ENCODE measurements at regions not wholly inside any gene's neighbourhood (a gene's known extent, or its start where the extent isn't known, plus 50 kb on each side); places are given as distances from the start of the nearest gene placed in this dataset.
"Not testable (repeated sequence)": the region's sequence is repeated elsewhere in the genome, so short reads cannot be mapped to it uniquely, and the experiment has no call there.

DNA sequence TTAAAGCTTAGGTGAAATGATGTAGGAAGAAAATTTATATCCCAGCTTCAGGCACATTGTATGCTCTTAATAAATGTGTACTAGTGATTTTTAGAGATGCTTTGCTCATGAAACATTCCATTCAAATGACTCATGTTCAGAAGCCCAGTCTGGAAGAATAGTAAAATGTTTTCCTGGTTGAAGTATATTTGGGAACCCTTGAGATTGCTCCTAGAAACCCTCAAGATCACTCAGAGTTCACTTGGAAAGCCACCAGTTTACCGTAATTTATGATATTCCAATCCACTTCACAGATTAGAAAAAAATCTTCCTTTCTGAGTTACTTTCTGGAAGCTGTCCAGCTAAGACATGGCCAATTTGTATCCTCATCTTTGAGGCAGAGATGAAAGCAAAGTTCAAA, 186.4 kb downstream of the SYT10 start:
- H3K27ac Mint-ChIP-seq = no peak overlapping the region
- DNase-seq (no peak), ATAC-seq (no peak)
- H3K36me3 Mint-ChIP-seq = no peaks in the 10 kb centered on the region
- no peaks in the 10 kb centered on the region for H3K4me1 Mint-ChIP-seq
- POLR2A ChIA-PET = no interaction called here
- H3K27me3 Mint-ChIP-seq = no peaks in the 10 kb centered on the region
- H3K9me3 Mint-ChIP-seq = peaks cover 0 to 6% (median 0%) of the 10 kb centered on the region in 9 donors
- H3K4me3 Mint-ChIP-seq = no peak overlapping the region

GRCh38 chr12:33251548-33251947, 188.1 kb downstream of the SYT10 start:
- Mint-ChIP-seq H3K9me3 (peaks cover 0 to 6% (median 0%) of the 10 kb centered on the region in 9 donors), H3K27ac (no peak overlapping the region), H3K36me3 (no peaks in the 10 kb centered on the region), H3K27me3 (no peaks in the 10 kb centered on the region), H3K4me3 (no peak overlapping the region), H3K4me1 (no peaks in the 10 kb centered on the region)
- ATAC-seq (no peak), DNase-seq (no peak)
- POLR2A ChIA-PET = no interaction called here

DNA sequence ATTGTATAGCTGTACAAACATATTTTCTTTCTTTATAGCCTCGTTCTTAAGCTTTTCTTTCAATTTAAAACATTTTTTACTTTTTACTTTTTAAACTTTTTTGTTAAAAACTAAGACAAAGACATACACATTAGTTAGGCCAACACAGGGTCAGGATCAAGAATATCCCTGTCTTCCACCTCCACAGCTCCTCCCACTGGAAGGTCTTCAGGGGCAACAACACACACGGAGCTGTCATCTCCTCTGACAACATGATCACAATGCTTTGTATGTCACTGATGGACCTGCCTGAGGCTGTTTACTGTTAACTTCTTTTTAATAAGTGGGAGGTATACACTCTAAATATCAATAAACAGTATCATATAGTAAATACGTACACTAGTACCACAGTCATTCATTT, 191.3 kb downstream of the SYT10 start:
- POLR2A ChIA-PET = no interaction called here
- peaks cover 0 to 9% (median 5%) of the 10 kb centered on the region in 9 donors for H3K9me3 Mint-ChIP-seq
- no peak for ATAC-seq

GRCh38 chr12:33247625-33248024, 192.0 kb downstream of the SYT10 start:
- no peak overlapping the region for H3K27ac Mint-ChIP-seq

More for the DNA sequence above, 191.3 kb downstream of the SYT10 start:
- DNase-seq = no peak
- Mint-ChIP-seq H3K4me3 (no peak overlapping the region), H3K27me3 (no peaks in the 10 kb centered on the region), H3K36me3 (no peaks in the 10 kb centered on the region), H3K27ac (no peak overlapping the region), H3K4me1 (no peaks in the 10 kb centered on the region)

DNA sequence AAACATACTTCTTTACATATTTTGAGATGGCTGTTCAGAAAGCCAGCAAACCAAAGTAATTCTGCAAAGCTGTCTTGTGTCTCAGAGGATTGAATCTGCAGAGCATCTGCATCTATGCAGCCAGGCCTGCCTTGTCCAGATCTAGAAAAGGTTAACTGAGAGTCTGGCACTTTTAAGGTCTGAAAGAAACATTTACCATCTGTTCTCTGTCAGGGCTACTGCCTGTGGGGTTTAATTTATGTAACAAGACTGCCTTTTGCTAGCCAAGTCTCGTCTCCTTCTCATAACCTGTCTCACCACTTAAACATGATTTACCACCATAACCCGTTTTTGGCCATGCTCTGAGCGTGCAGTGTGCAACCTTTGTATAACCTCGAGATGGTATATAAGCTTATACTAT, 194.2 kb downstream of the SYT10 start:
- Mint-ChIP-seq H3K27me3 (no peaks in the 10 kb centered on the region), H3K4me3 (no peak overlapping the region), H3K36me3 (no peaks in the 10 kb centered on the region), H3K27ac (no peak overlapping the region), H3K4me1 (no peaks in the 10 kb centered on the region), H3K9me3 (peaks cover 0 to 12% (median 8%) of the 10 kb centered on the region in 9 donors)
- POLR2A ChIA-PET = no interaction called here
- ATAC-seq (no peak), DNase-seq (no peak)

More at GRCh38 chr12:33247625-33248024, 192.0 kb downstream of the SYT10 start:
- peaks cover 0 to 9% (median 4%) of the 10 kb centered on the region in 9 donors for H3K9me3 Mint-ChIP-seq
- DNase-seq = no peak
- H3K27me3 Mint-ChIP-seq = no peaks in the 10 kb centered on the region
- H3K4me1 Mint-ChIP-seq = no peaks in the 10 kb centered on the region
- no peak for ATAC-seq
- H3K36me3 Mint-ChIP-seq = no peaks in the 10 kb centered on the region
- no peak overlapping the region for H3K4me3 Mint-ChIP-seq
- POLR2A ChIA-PET = no interaction called here

DNA sequence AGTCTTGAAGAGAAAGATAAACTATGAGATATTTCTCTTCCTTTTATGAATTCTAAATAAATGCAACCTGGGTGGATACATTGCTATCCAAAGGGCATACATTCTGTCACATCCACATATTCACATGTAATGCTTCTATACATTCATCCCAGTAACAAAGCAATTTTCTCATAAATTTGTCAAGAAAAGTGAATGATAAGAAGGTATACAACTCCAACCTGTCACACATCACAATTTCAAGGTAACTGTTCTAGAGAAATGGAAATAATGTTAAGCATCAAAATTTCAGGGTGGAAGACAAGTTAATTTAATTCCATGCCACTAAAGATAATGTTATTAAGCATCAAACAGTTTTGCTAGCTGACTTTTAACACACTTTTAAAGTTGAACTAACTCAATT, 212.9 kb downstream of the SYT10 start:
- ATAC-seq (no peak), DNase-seq (no peak)
- no peak overlapping the region for H3K4me3 Mint-ChIP-seq
- H3K27ac Mint-ChIP-seq = no peak overlapping the region
- H3K9me3 Mint-ChIP-seq = peaks cover 0 to 20% (median 15%) of the 10 kb centered on the region in 9 donors
- peaks cover 0 to 2% (median 0%) of the 10 kb centered on the region in 5 donors for H3K27me3 Mint-ChIP-seq
- H3K36me3 Mint-ChIP-seq = no peaks in the 10 kb centered on the region
- H3K4me1 Mint-ChIP-seq = no peaks in the 10 kb centered on the region
- POLR2A ChIA-PET = no interaction called here

DNA sequence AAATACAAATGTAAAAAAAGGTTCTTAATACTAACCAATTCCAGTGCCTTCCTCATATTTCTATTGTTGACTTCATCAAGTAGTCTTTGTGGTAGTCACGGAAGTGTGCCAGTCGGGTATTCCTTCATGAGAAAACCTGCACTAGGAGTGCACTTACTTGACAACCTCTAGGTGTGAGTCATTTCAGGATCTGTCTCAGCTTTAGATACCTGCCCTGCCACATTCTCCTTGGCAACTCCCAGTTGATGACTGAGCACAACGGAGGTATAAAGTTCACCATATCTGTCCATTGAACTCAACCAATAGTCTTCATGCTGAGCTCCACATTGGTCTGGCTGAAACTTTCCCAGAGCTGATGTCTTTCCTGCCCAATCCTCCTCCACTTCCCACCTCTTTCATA, 215.7 kb downstream of the SYT10 start:
- POLR2A ChIA-PET = no interaction called here
- DNase-seq = no peak
- H3K9me3 Mint-ChIP-seq = peaks cover 8 to 34% (median 20%) of the 10 kb centered on the region in 9 donors
- ATAC-seq = no peak
- H3K4me1 Mint-ChIP-seq = no peaks in the 10 kb centered on the region
- no peaks in the 10 kb centered on the region for H3K36me3 Mint-ChIP-seq
- H3K4me3 Mint-ChIP-seq = no peak overlapping the region
- H3K27ac Mint-ChIP-seq = no peak overlapping the region
- peaks cover 0 to 2% (median 0%) of the 10 kb centered on the region in 5 donors for H3K27me3 Mint-ChIP-seq

DNA sequence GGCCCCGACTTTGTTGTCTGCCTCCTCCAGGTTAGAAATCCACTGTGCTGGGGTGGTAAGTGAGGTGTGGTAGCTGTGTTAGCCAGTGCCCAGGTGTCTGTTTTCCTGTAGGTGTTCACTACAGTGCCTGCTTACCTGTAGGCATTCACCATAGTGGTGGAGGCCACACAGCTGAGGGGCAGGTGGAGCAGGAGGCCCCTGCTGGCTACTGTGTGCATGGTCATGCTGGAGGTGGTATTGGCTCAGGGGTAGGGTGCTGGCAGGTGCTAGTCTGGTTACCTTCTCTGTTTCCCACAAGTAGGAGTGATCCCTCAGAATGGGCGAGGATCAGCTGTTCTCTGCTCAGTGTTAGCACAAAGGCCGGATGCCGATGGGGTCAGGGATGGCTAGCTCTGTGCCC, 217.3 kb downstream of the SYT10 start:
- POLR2A ChIA-PET = no interaction called here
- Mint-ChIP-seq H3K27me3 (peaks cover 0 to 2% (median 0%) of the 10 kb centered on the region in 5 donors), H3K4me3 (no peak overlapping the region), H3K4me1 (no peaks in the 10 kb centered on the region), H3K27ac (no peak overlapping the region), H3K9me3 (peaks cover 10 to 48% (median 21%) of the 10 kb centered on the region in 9 donors), H3K36me3 (no peaks in the 10 kb centered on the region)
- ATAC-seq = no peak
- no peak for DNase-seq

DNA sequence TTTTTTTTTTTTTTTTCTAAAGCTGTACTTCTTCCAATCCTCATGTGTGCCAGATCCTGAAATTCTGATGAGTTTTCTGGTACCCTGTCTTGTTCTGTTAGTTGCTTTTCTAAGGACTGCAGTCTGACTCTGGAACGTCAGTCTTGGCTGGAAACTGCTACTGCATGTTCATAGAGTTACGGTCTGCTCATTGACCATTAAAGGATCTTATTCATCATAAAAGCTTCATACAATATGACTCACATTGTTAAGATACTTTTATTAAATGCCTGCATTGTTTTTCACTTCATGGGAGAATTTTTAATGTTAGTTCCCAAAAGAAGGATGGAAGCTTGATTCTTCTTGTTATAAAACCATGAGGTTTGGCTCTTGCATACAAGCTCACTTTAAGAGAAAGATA, 233.6 kb downstream of the SYT10 start:
- H3K27ac Mint-ChIP-seq = no peak overlapping the region
- H3K4me3 Mint-ChIP-seq = no peak overlapping the region
- POLR2A ChIA-PET = no interaction called here

GRCh38 chr12:33194389-33194788, 245.2 kb downstream of the SYT10 start:
- H3K4me3 Mint-ChIP-seq, DNase-seq, POLR2A ChIA-PET, H3K27me3 Mint-ChIP-seq, H3K27ac Mint-ChIP-seq, ATAC-seq, H3K4me1 Mint-ChIP-seq: not testable (repeated sequence)
- Mint-ChIP-seq H3K36me3 (peaks cover 0 to 16% (median 0%) of the 10 kb centered on the region in 3 donors), H3K9me3 (peaks cover 11 to 56% (median 25%) of the 10 kb centered on the region in 9 donors)

More for the DNA sequence above, 233.6 kb downstream of the SYT10 start:
- DNase-seq (no peak), ATAC-seq (no peak)
- H3K4me1 Mint-ChIP-seq = no peaks in the 10 kb centered on the region
- no peaks in the 10 kb centered on the region for H3K36me3 Mint-ChIP-seq
- peaks cover 0 to 12% (median 5%) of the 10 kb centered on the region in 9 donors for H3K9me3 Mint-ChIP-seq
- no peaks in the 10 kb centered on the region for H3K27me3 Mint-ChIP-seq

GRCh38 chr12:33192226-33192625, 247.4 kb downstream of the SYT10 start:
- H3K27ac Mint-ChIP-seq = no peak overlapping the region
- DNase-seq = no peak

DNA sequence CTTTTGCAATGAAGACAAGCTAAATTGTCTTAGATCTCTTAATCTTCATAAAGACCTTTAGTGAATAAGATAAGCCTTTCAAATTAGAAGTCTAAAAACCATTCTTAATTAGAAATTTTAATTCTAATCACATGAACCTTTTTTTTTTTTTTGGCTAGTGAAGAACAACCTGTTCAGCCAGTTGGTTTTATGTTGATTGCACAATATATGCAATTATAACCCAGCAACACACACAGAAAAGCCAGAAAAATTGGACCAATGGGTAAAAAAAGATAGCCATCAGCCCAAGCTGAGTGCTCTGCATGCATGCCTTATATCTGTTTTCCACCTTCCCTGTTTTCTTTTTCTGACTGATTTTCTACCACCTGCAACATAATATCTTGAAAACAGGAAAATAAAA, 252.2 kb downstream of the SYT10 start:
- peaks cover 6 to 41% (median 11%) of the 10 kb centered on the region in 9 donors for H3K9me3 Mint-ChIP-seq
- no peak overlapping the region for H3K4me3 Mint-ChIP-seq
- no peaks in the 10 kb centered on the region for H3K27me3 Mint-ChIP-seq
- POLR2A ChIA-PET = no interaction called here
- DNase-seq = no peak
- no peaks in the 10 kb centered on the region for H3K4me1 Mint-ChIP-seq
- H3K36me3 Mint-ChIP-seq = no peaks in the 10 kb centered on the region
- no peak for ATAC-seq
- no peak overlapping the region for H3K27ac Mint-ChIP-seq

More at GRCh38 chr12:33192226-33192625, 247.4 kb downstream of the SYT10 start:
- peaks cover 0 to 16% (median 0%) of the 10 kb centered on the region in 3 donors for H3K36me3 Mint-ChIP-seq
- no peaks in the 10 kb centered on the region for H3K27me3 Mint-ChIP-seq
- no peaks in the 10 kb centered on the region for H3K4me1 Mint-ChIP-seq
- POLR2A ChIA-PET = no interaction called here
- no peak overlapping the region for H3K4me3 Mint-ChIP-seq
- peaks cover 11 to 42% (median 22%) of the 10 kb centered on the region in 9 donors for H3K9me3 Mint-ChIP-seq
- ATAC-seq = no peak

GRCh38 chr12:33184161-33184560, 255.5 kb downstream of the SYT10 start:
- DNase-seq = no peak
- H3K9me3 Mint-ChIP-seq = peaks cover 0 to 37% (median 8%) of the 10 kb centered on the region in 9 donors
- no peak for ATAC-seq
- H3K36me3 Mint-ChIP-seq = no peaks in the 10 kb centered on the region
- H3K27ac Mint-ChIP-seq = no peak overlapping the region
- no peaks in the 10 kb centered on the region for H3K4me1 Mint-ChIP-seq
- no peak overlapping the region for H3K4me3 Mint-ChIP-seq
- no peaks in the 10 kb centered on the region for H3K27me3 Mint-ChIP-seq
- POLR2A ChIA-PET = no interaction called here

DNA sequence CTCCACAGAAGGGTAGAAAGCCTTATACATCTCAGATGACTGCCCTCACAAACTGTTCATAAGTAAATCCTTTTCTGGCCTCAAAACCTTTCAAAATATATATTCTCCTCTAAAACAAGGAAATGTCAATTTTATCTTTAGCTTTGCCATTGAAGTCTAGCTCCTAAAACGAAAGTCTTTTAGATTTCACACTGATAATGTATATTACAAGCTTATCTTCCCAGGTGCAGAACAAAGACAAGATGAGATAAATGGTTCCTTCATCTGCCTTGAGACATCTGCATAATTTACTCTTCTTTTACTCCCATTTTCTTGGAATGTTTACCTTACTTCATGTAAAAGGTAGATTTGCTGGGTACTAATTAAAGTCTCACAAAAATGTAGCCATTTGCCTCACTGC, 257.1 kb downstream of the SYT10 start:
- Mint-ChIP-seq H3K27me3 (no peaks in the 10 kb centered on the region), H3K9me3 (peaks cover 0 to 36% (median 8%) of the 10 kb centered on the region in 9 donors), H3K4me1 (no peaks in the 10 kb centered on the region), H3K36me3 (no peaks in the 10 kb centered on the region), H3K27ac (no peak overlapping the region), H3K4me3 (no peak overlapping the region)
- POLR2A ChIA-PET = no interaction called here
- no peak for ATAC-seq
- DNase-seq = no peak

Data from naive thymus-derived CD8-positive, alpha-beta T cell (primary cell).